ENCODE measurements at regions not wholly inside any gene's neighbourhood (a gene's known extent, or its start where the extent isn't known, plus 50 kb on each side); places are given as distances from the start of the nearest gene placed in this dataset.

GRCh38 chrX:848386-848785, 217.8 kb downstream of the SHOX start:
- no peaks in the 10 kb centered on the region for H3K4me1 ChIP-seq (ENCODE audit: control insufficient read depth in 2 of 2, insufficient read depth in 2 of 2, low read length in 2 of 2)
- H3K9me3 Mint-ChIP-seq (ENCODE audit: insufficient read depth): peaks cover 1% of the 10 kb centered on the region

GRCh38 chrX:843306-843705, 212.7 kb downstream of the SHOX start:
- no peak overlapping the region for H3K4me2 ChIP-seq (replicated peaks; ENCODE audit: low read depth, low read length, poor library complexity, severe bottlenecking)
- Mint-ChIP-seq H3K4me1 (no peaks in the 10 kb centered on the region), H3K9me3 (ENCODE audit: insufficient read depth) (no peaks in the 10 kb centered on the region), H3K27me3 (no peaks in the 10 kb centered on the region), H3K4me3 (no peak overlapping the region), H3K27ac (no peak overlapping the region)
- TF ChIP-seq, protein P1, sequence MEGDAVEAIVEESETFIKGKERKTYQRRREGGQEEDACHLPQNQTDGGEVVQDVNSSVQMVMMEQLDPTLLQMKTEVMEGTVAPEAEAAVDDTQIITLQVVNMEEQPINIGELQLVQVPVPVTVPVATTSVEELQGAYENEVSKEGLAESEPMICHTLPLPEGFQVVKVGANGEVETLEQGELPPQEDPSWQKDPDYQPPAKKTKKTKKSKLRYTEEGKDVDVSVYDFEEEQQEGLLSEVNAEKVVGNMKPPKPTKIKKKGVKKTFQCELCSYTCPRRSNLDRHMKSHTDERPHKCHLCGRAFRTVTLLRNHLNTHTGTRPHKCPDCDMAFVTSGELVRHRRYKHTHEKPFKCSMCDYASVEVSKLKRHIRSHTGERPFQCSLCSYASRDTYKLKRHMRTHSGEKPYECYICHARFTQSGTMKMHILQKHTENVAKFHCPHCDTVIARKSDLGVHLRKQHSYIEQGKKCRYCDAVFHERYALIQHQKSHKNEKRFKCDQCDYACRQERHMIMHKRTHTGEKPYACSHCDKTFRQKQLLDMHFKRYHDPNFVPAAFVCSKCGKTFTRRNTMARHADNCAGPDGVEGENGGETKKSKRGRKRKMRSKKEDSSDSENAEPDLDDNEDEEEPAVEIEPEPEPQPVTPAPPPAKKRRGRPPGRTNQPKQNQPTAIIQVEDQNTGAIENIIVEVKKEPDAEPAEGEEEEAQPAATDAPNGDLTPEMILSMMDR (IDR thresholded peaks at IDR 0.05): no peak
- TF ChIP-seq EZH2 (IDR thresholded peaks at IDR 0.05; ENCODE audit: borderline replicate concordance, insufficient read depth, low read depth, low read length, poor library complexity, severe bottlenecking): no peak
- peaks cover 0 to 3% (median 0%) of the 10 kb centered on the region in 3 donors for H3K9me3 ChIP-seq (ENCODE audit: control extremely low read depth in 1 of 3, control insufficient read depth in 2 of 3, insufficient read depth in 1 of 3, low read length in 2 of 3)
- H2AFZ ChIP-seq (ENCODE audit: insufficient read depth, low read depth, low read length, poor library complexity, severe bottlenecking): no peak overlapping the region
- no peak for ATAC-seq (ENCODE audit: low read depth)
- no peak overlapping the region for H3K4me3 ChIP-seq (ENCODE audit: control extremely low read depth in 1 of 5, extremely low read depth in 1 of 5, insufficient read depth in 1 of 5, low read depth in 2 of 5, low read length in 4 of 5)
- H3K79me2 ChIP-seq (ENCODE audit: control insufficient read depth, insufficient read depth, low read length): no peaks in the 10 kb centered on the region
- H3K9ac ChIP-seq (ENCODE audit: low read length): no peak overlapping the region
- ChIA-PET POLR2A (no interaction called here), CTCF (no interaction called here)
- H4K20me1 ChIP-seq (ENCODE audit: control insufficient read depth, insufficient read depth, low read length, poor library complexity, severe bottlenecking): no peaks in the 10 kb centered on the region
- no peaks in the 10 kb centered on the region for H3K4me1 ChIP-seq (ENCODE audit: control insufficient read depth in 2 of 2, insufficient read depth in 2 of 2, low read length in 2 of 2)
- H3K27me3 ChIP-seq (replicated peaks in 1 of 4; ENCODE audit: control extremely low read depth in 1 of 4, control insufficient read depth in 3 of 4, insufficient read depth in 4 of 4, low read length in 3 of 4): no peaks in the 10 kb centered on the region
- no peaks in the 10 kb centered on the region for H3K36me3 ChIP-seq (replicated peaks in 1 of 2; ENCODE audit: control extremely low read depth in 1 of 2, control insufficient read depth in 1 of 2, extremely low read depth in 1 of 2, insufficient read depth in 2 of 2, low read length in 1 of 2)
- WGBS (ENCODE audit: insufficient coverage): 77% methylated on average over 7 of the region's 13 CpGs
- no peak for DNase-seq
- no peak overlapping the region for H3K27ac ChIP-seq (ENCODE audit: low read length in 2 of 2)
- intact Hi-C loops (cut with micrococcal nuclease): no loop called here

More at GRCh38 chrX:848386-848785, 217.8 kb downstream of the SHOX start:
- ChIA-PET POLR2A (no interaction called here), CTCF (no interaction called here)
- Histone ChIP-seq H3K27me3 (replicated peaks in 1 of 4; ENCODE audit: control extremely low read depth in 1 of 4, control insufficient read depth in 3 of 4, insufficient read depth in 4 of 4, low read length in 3 of 4) (peaks cover 0 to 2% (median 0%) of the 10 kb centered on the region in 4 experiments), H2AFZ (ENCODE audit: insufficient read depth, low read depth, low read length, poor library complexity, severe bottlenecking) (no peak overlapping the region), H3K4me3 (ENCODE audit: control extremely low read depth in 1 of 5, extremely low read depth in 1 of 5, insufficient read depth in 1 of 5, low read depth in 2 of 5, low read length in 4 of 5) (no peak overlapping the region), H3K79me2 (ENCODE audit: control insufficient read depth, insufficient read depth, low read length) (no peaks in the 10 kb centered on the region), H3K4me2 (replicated peaks; ENCODE audit: low read depth, low read length, poor library complexity, severe bottlenecking) (no peak overlapping the region), H4K20me1 (ENCODE audit: control insufficient read depth, insufficient read depth, low read length, poor library complexity, severe bottlenecking) (no peaks in the 10 kb centered on the region), H3K36me3 (replicated peaks in 1 of 2; ENCODE audit: control extremely low read depth in 1 of 2, control insufficient read depth in 1 of 2, extremely low read depth in 1 of 2, insufficient read depth in 2 of 2, low read length in 1 of 2) (no peaks in the 10 kb centered on the region), H3K27ac (ENCODE audit: low read length in 2 of 2) (no peak overlapping the region), H3K9ac (ENCODE audit: low read length) (no peak overlapping the region), H3K9me3 (ENCODE audit: control extremely low read depth in 1 of 3, control insufficient read depth in 2 of 3, insufficient read depth in 1 of 3, low read length in 2 of 3) (peaks cover 0 to 9% (median 0%) of the 10 kb centered on the region in 3 donors)
- Mint-ChIP-seq H3K27me3 (no peaks in the 10 kb centered on the region), H3K27ac (no peak overlapping the region), H3K4me1 (peaks cover 8% of the 10 kb centered on the region), H3K4me3 (no peak overlapping the region)
- TF ChIP-seq, protein P1 (IDR thresholded peaks at IDR 0.05): no peak
- TF ChIP-seq EZH2 (IDR thresholded peaks at IDR 0.05; ENCODE audit: borderline replicate concordance, insufficient read depth, low read depth, low read length, poor library complexity, severe bottlenecking): no peak
- intact Hi-C loops (cut with micrococcal nuclease): no loop called here
- no peak for ATAC-seq (ENCODE audit: low read depth)
- DNase-seq: no peak
- 92% methylated on average over 5 of the region's 6 CpGs for WGBS (ENCODE audit: insufficient coverage)
